UCSD-AML1 (cell line): ENCODE measurements at regions not wholly inside any gene's neighbourhood (a gene's known extent, or its start where the extent isn't known, plus 50 kb on each side); places are given as distances from the start of the nearest gene placed in this dataset.

ENCODE experiments used
- DNase-seq: peaks from one replicate; lab custom pipeline; 2025; ENCODE audit not compliant: unreplicated experiment; lab: John Stamatoyannopoulos, UW

- DNase-seq = no peak
These were observed 1101.7 kb upstream of the GHITM start for GRCh38 chr10:83037653-83038052.

- no peak for DNase-seq
These were observed 1100.7 kb upstream of the GHITM start for GRCh38 chr10:83038631-83039030.

- DNase-seq = no peak
These were observed 1093.6 kb upstream of the GHITM start for GRCh38 chr10:83045731-83046130.

GRCh38 chr10:83050815-83051214, 1088.5 kb upstream of the GHITM start:
- DNase-seq = no peak

- DNase-seq = no peak
These were observed 1076.4 kb upstream of the GHITM start for GRCh38 chr10:83062871-83063270.

GRCh38 chr10:83073472-83073871, 1065.8 kb upstream of the GHITM start:
- no peak for DNase-seq

GRCh38 chr10:83075016-83075814, 1064.1 kb upstream of the GHITM start:
- DNase-seq = no peak

- no peak for DNase-seq
These were observed 1063.4 kb upstream of the GHITM start for GRCh38 chr10:83075815-83076355.

GRCh38 chr10:83076443-83076842, 1062.9 kb upstream of the GHITM start:
- DNase-seq = no peak

- no peak for DNase-seq
These were observed 1061.1 kb upstream of the GHITM start for GRCh38 chr10:83078160-83078559.

- no peak for DNase-seq
These were observed 1060.7 kb upstream of the GHITM start for GRCh38 chr10:83078645-83079044.

GRCh38 chr10:83083831-83084230, 1055.5 kb upstream of the GHITM start:
- DNase-seq = no peak

GRCh38 chr10:83089335-83089734, 1050.0 kb upstream of the GHITM start:
- DNase-seq = no peak

GRCh38 chr10:83104616-83105015, 1034.7 kb upstream of the GHITM start:
- no peak for DNase-seq

GRCh38 chr10:83108565-83109333, 1030.6 kb upstream of the GHITM start:
- DNase-seq = no peak

- DNase-seq = no peak
These were observed 1020.0 kb upstream of the GHITM start for GRCh38 chr10:83119346-83119745.

GRCh38 chr10:83122336-83122735, 1017.0 kb upstream of the GHITM start:
- DNase-seq = no peak

- DNase-seq = no peak
These were observed 1011.2 kb upstream of the GHITM start for GRCh38 chr10:83127942-83128575.

GRCh38 chr10:83140811-83141210, 998.5 kb upstream of the GHITM start:
- no peak for DNase-seq

- DNase-seq = no peak
These were observed 997.2 kb upstream of the GHITM start for GRCh38 chr10:83142074-83142563.

- no peak for DNase-seq
These were observed 994.8 kb upstream of the GHITM start for GRCh38 chr10:83144461-83144860.
